CD1c-positive myeloid dendritic cell (primary cell): ENCODE measurements at regions not wholly inside any gene's neighbourhood (a gene's known extent, or its start where the extent isn't known, plus 50 kb on each side); places are given as distances from the start of the nearest gene placed in this dataset.
"Not testable (repeated sequence)": the region's sequence is repeated elsewhere in the genome, so short reads cannot be mapped to it uniquely, and the experiment has no call there.

Experiments
- DNase-seq: peaks from one replicate; pipeline ENCODE4 v3.0.0-alpha.2; 2016; ENCODE audit errors: extremely low spot score

GRCh38 chr16:59113004-59113670 is 379.0 kb upstream of the GOT2 start:
- no peak for DNase-seq

- no peak for DNase-seq
These were observed 377.2 kb upstream of the GOT2 start for GRCh38 chr16:59111280-59111679.

GRCh38 chr16:59108374-59108773 is 374.3 kb upstream of the GOT2 start:
- DNase-seq, result no peak

GRCh38 chr16:59096682-59097081 is 362.6 kb upstream of the GOT2 start:
- not testable (repeated sequence) for DNase-seq

GRCh38 chr16:59090541-59090940 is 356.4 kb upstream of the GOT2 start:
- DNase-seq, result no peak

GRCh38 chr16:59088431-59088830 is 354.3 kb upstream of the GOT2 start:
- DNase-seq, result no peak

- no peak for DNase-seq
These were observed 353.5 kb upstream of the GOT2 start for GRCh38 chr16:59087641-59088040.

- peak; percentile 74 for DNase-seq
These were observed 333.1 kb upstream of the GOT2 start for GRCh38 chr16:59067205-59067604.

GRCh38 chr16:59060207-59060606 is 326.1 kb upstream of the GOT2 start:
- no peak for DNase-seq

GRCh38 chr16:59058250-59058649 is 324.1 kb upstream of the GOT2 start:
- DNase-seq, result peak; percentile 48

- no peak for DNase-seq
These were observed 319.8 kb upstream of the GOT2 start for GRCh38 chr16:59053911-59054310.

GRCh38 chr16:59052231-59052630 is 318.1 kb upstream of the GOT2 start:
- DNase-seq, result no peak

- DNase-seq, result no peak
These were observed 314.8 kb upstream of the GOT2 start for GRCh38 chr16:59048876-59049275.

GRCh38 chr16:59047114-59047513 is 313.0 kb upstream of the GOT2 start:
- DNase-seq, result no peak

- no peak for DNase-seq
These were observed 312.2 kb upstream of the GOT2 start for GRCh38 chr16:59046335-59046734.

- no peak for DNase-seq
These were observed 311.4 kb upstream of the GOT2 start for GRCh38 chr16:59045501-59045900.

- no peak for DNase-seq
These were observed 310.5 kb upstream of the GOT2 start for GRCh38 chr16:59044616-59045015.

GRCh38 chr16:59042301-59042700 is 308.2 kb upstream of the GOT2 start:
- no peak for DNase-seq

- DNase-seq, result no peak
These were observed 305.1 kb upstream of the GOT2 start for GRCh38 chr16:59039066-59039720.

- DNase-seq, result no peak
These were observed 296.9 kb upstream of the GOT2 start for GRCh38 chr16:59030923-59031485.

- DNase-seq, result no peak
These were observed 287.6 kb upstream of the GOT2 start for GRCh38 chr16:59021751-59022150.

GRCh38 chr16:59013930-59014329 is 279.8 kb upstream of the GOT2 start:
- DNase-seq, result no peak

GRCh38 chr16:58999762-59000161 is 265.6 kb upstream of the GOT2 start:
- no peak for DNase-seq
